IMR-90 (cell line): ENCODE measurements at regions not wholly inside any gene's neighbourhood (a gene's known extent, or its start where the extent isn't known, plus 50 kb on each side); places are given as distances from the start of the nearest gene placed in this dataset.

Experiments used
- ATAC-seq: fragments of 200-7000 bp; cut with Tn5 transposase; 2 replicates; pipeline ENCODE4 v1.9.1; 2020; ENCODE audit warnings: low read depth, mild to moderate bottlenecking, moderate library complexity
- BruUV-seq: library from RNA; stranded (reverse); fragments of 400-500 nt; replicated peaks from 2 replicates; lab custom pipeline; 2021; lab: Mats Ljungman, UMichigan
- CTCF ChIA-PET: fragments of 300-600 bp; formaldehyde crosslinking; extraction: SDS; loops from one replicate; lab custom pipeline; 2021; ENCODE audit warnings: antibody characterized with exemption; lab: Yijun Ruan, JAX
- POLR2A ChIA-PET: fragments of 300-600 bp; sonication (Branson Sonifier 250); formaldehyde crosslinking; loops from one replicate; lab custom pipeline; 2022; ENCODE audit warnings: antibody characterized with exemption; ENCODE audit not compliant: unreplicated experiment; lab: Charles Lee
- DNase-seq: peaks from one replicate; pipeline ENCODE4 v3.0.0; 2013
- H2AFZ ChIP-seq: replicated peaks from 2 replicates; pipeline ENCODE3; 2013; ENCODE audit warnings: low read length, mild to moderate bottlenecking; ENCODE audit not compliant: poor library complexity
- H2AK5ac ChIP-seq: 2 replicates; pipeline ENCODE4 v1.6.1; 2013; ENCODE audit warnings: low read depth, low read length, inconsistent platforms
- H2AK9ac ChIP-seq: replicated peaks from 2 replicates; pipeline ENCODE3; 2013; ENCODE audit warnings: mild to moderate bottlenecking, low read depth, low read length, moderate library complexity; ENCODE audit not compliant: poor library complexity
- H2BK120ac ChIP-seq: 2 replicates; pipeline ENCODE4 v1.6.1; 2013; ENCODE audit warnings: low read depth, low read length, inconsistent platforms
- H2BK15ac ChIP-seq: 3 replicates; pipeline ENCODE4 v1.6.1; 2013; ENCODE audit warnings: low read depth, low read length, inconsistent platforms
- H2BK20ac ChIP-seq: 2 replicates; pipeline ENCODE4 v1.6.1; 2013; ENCODE audit warnings: low read depth, mild to moderate bottlenecking, inconsistent platforms, low read length, moderate library complexity
- H2BK5ac ChIP-seq: 2 replicates; pipeline ENCODE4 v1.6.1; 2013; ENCODE audit warnings: mild to moderate bottlenecking, low read depth, low read length, inconsistent platforms; ENCODE audit not compliant: poor library complexity, severe bottlenecking
- H3K14ac ChIP-seq: replicated peaks from 2 replicates; pipeline ENCODE4 v1.6.1; 2013; ENCODE audit warnings: low read depth, low read length, inconsistent platforms
- H3K18ac ChIP-seq: 2 replicates; pipeline ENCODE4 v1.6.1; 2013; ENCODE audit warnings: low read depth, low read length, control low read depth
- H3K23ac ChIP-seq: 2 replicates; pipeline ENCODE4 v1.6.1; 2013; ENCODE audit warnings: low read depth, low read length, inconsistent platforms
- H3K27ac ChIP-seq: 2 replicates; pipeline ENCODE4 v1.5.1; 2013; ENCODE audit warnings: mild to moderate bottlenecking, control low read depth, low read length; ENCODE audit not compliant: insufficient read depth
- H3K27me3 ChIP-seq: 2 replicates; pipeline ENCODE4 v1.6.1; 2013; ENCODE audit warnings: low read length; ENCODE audit not compliant: control insufficient read depth, insufficient read depth
- H3K36me3 ChIP-seq: 2 replicates; pipeline ENCODE4 v1.6.1; 2013; ENCODE audit warnings: low read length, mixed read lengths; ENCODE audit not compliant: control insufficient read depth, insufficient read depth
- H3K4ac ChIP-seq: 2 replicates; pipeline ENCODE4 v1.6.1; 2013; ENCODE audit warnings: low read depth, low read length, inconsistent platforms
- H3K4me1 ChIP-seq: 2 replicates; pipeline ENCODE4 v1.6.1; 2013; ENCODE audit warnings: low read length, mixed read lengths; ENCODE audit not compliant: control insufficient read depth, insufficient read depth
- H3K4me2 ChIP-seq: 2 replicates; pipeline ENCODE4 v1.6.1; 2013; ENCODE audit warnings: low read depth, mild to moderate bottlenecking, control low read depth, low read length, moderate library complexity
- H3K4me3 ChIP-seq: 2 replicates; pipeline ENCODE4 v1.5.1; 2013; ENCODE audit warnings: low read depth, mild to moderate bottlenecking, control low read depth, low read length, moderate library complexity; ENCODE audit not compliant: insufficient read depth
- H3K56ac ChIP-seq: 2 replicates; pipeline ENCODE4 v1.6.1; 2013; ENCODE audit warnings: low read length, inconsistent platforms; ENCODE audit not compliant: insufficient read depth; ENCODE audit errors: extremely low read depth
- H3K79me1 ChIP-seq, 2 experiments: 2 replicates each; pipeline ENCODE4 v1.6.1; 2013; ENCODE audit warnings: low read length in 2 of 2, inconsistent platforms in 1 of 2, low read depth in 1 of 2
- H3K9ac ChIP-seq: 2 replicates; pipeline ENCODE4 v1.6.1; 2013; ENCODE audit warnings: low read depth, low read length, control low read depth
- H3K9me1 ChIP-seq: 2 replicates; pipeline ENCODE4 v1.6.1; 2013; ENCODE audit warnings: low read length, inconsistent platforms; ENCODE audit not compliant: insufficient read depth
- H3K9me3 ChIP-seq: 2 replicates; pipeline ENCODE4 v1.6.1; 2013; ENCODE audit warnings: low read length; ENCODE audit not compliant: control insufficient read depth, insufficient read depth
- H4K20me1 ChIP-seq: 2 replicates; pipeline ENCODE4 v1.6.1; 2013; ENCODE audit warnings: low read length, inconsistent platforms; ENCODE audit not compliant: insufficient read depth
- H4K5ac ChIP-seq: 2 replicates; pipeline ENCODE4 v1.6.1; 2013; ENCODE audit warnings: mild to moderate bottlenecking, low read depth, low read length, control low read depth
- H4K8ac ChIP-seq, 2 experiments: 2 replicates each; pipeline ENCODE4 v1.6.1; 2013; ENCODE audit warnings: low read depth in 2 of 2, low read length in 2 of 2, control low read depth in 1 of 2, inconsistent platforms in 1 of 2
- H4K91ac ChIP-seq: 2 replicates; pipeline ENCODE4 v1.6.1; 2013; ENCODE audit warnings: low read depth, low read length, inconsistent platforms; ENCODE audit not compliant: insufficient read depth
- BHLHE40 ChIP-seq: fragments of 150-350 bp; IDR thresholded peaks from 2 replicates; pipeline ENCODE4 v1.6.1; 2016; ENCODE audit warnings: mild to moderate bottlenecking, low read depth, low read length
- CEBPB ChIP-seq: IDR thresholded peaks from 2 replicates; pipeline ENCODE4 v1.6.1; 2012; ENCODE audit warnings: low read depth, low read length, improper control_type of control experiment
- CHD1 ChIP-seq: IDR thresholded peaks from 2 replicates; pipeline ENCODE4 v1.6.1; 2012; ENCODE audit warnings: low read depth, low read length, improper control_type of control experiment
- FOS ChIP-seq: fragments of 150-350 bp; IDR thresholded peaks from 2 replicates; pipeline ENCODE4 v1.6.1; 2016; ENCODE audit warnings: low read depth, low read length
- MAFK ChIP-seq: IDR thresholded peaks from 2 replicates; pipeline ENCODE4 v1.6.1; 2012; ENCODE audit warnings: low read depth, low read length, improper control_type of control experiment
- MAZ ChIP-seq: IDR thresholded peaks from 2 replicates; pipeline ENCODE4 v1.6.1; 2012; ENCODE audit warnings: low read depth, mild to moderate bottlenecking, low read length, improper control_type of control experiment, moderate library complexity, borderline replicate concordance
- MXI1 ChIP-seq: IDR thresholded peaks from 2 replicates; pipeline ENCODE4 v1.6.1; 2012; ENCODE audit warnings: low read depth, mild to moderate bottlenecking, low read length, moderate library complexity, borderline replicate concordance
- NFE2L2 ChIP-seq: fragments of 150-350 bp; IDR thresholded peaks from 2 replicates; pipeline ENCODE4 v1.6.1; 2016; ENCODE audit warnings: low read depth, mild to moderate bottlenecking, low read length
- POLR2A ChIP-seq: IDR thresholded peaks from 2 replicates; pipeline ENCODE4 v1.6.1; 2012; ENCODE audit warnings: mild to moderate bottlenecking, low read depth, low read length
- RAD21 ChIP-seq: IDR thresholded peaks from 2 replicates; pipeline ENCODE4 v1.6.1; 2012; ENCODE audit warnings: low read length, improper control_type of control experiment
- RCOR1 ChIP-seq: IDR thresholded peaks from 2 replicates; pipeline ENCODE4 v1.6.1; 2012; ENCODE audit warnings: mild to moderate bottlenecking, low read length, improper control_type of control experiment; ENCODE audit not compliant: insufficient replicate concordance
- RFX5 ChIP-seq: IDR thresholded peaks from 2 replicates; pipeline ENCODE4 v1.8.0; 2012; ENCODE audit warnings: low read depth, mild to moderate bottlenecking, low read length, moderate library complexity
- SMC3 ChIP-seq: fragments of 150-350 bp; IDR thresholded peaks from 2 replicates; pipeline ENCODE4 v1.6.1; 2016; ENCODE audit warnings: low read depth, mild to moderate bottlenecking, antibody characterized with exemption, low read length, moderate library complexity
- WGBS, 2 experiments: methylation state at CpG; one replicate each; pipeline versions ENCODE4 v1.1.5 to v1.1.7; 2013; ENCODE audit warnings: missing lambda C conversion rate in 2 of 2; ENCODE audit not compliant: insufficient read length in 1 of 2; ENCODE audit errors: extremely low coverage in 2 of 2; 5-methylcytosine and 5-hydroxymethylcytosine counted together
- dilution Hi-C: fragments of 300-500 bp; cut with HindIII; formaldehyde crosslinking; loops from one replicate; pipeline ENCODE4 v1.14.3; 2018; ENCODE audit warnings: low sequenced_read_pairs; ENCODE audit not compliant: unreplicated experiment
- in situ Hi-C: fragments of 300-500 bp; cut with MboI; formaldehyde crosslinking; loops from 3 replicates; pipeline ENCODE4 v1.14.3; 2019; ENCODE audit warnings: low sequenced_read_pairs, inconsistent platforms, mixed read lengths
- intact Hi-C: fragments of 100-400 bp; cut with micrococcal nuclease; formaldehyde crosslinking; loops from 2 replicates; pipeline ENCODE4 v1.10.0; 2022
- TF ChIP-seq, protein P1 (sequence below): fragments of 150-350 bp; IDR thresholded peaks from 2 replicates; pipeline ENCODE4 v1.6.1; 2017; ENCODE audit warnings: mild to moderate bottlenecking, antibody characterized with exemption, low read length, low read depth
- TF ChIP-seq, protein P2 (sequence below): conservative IDR thresholded peaks from 2 replicates; pipeline ENCODE4 v1.5.1; 2012; ENCODE audit warnings: mild to moderate bottlenecking, low read depth, low read length, improper control_type of control experiment
- TF ChIP-seq, protein P3 (sequence below): fragments of 150-350 bp; IDR thresholded peaks from 2 replicates; pipeline ENCODE4 v1.6.1; 2016; ENCODE audit warnings: low read depth, mild to moderate bottlenecking, low read length, moderate library complexity, borderline replicate concordance

DNA sequence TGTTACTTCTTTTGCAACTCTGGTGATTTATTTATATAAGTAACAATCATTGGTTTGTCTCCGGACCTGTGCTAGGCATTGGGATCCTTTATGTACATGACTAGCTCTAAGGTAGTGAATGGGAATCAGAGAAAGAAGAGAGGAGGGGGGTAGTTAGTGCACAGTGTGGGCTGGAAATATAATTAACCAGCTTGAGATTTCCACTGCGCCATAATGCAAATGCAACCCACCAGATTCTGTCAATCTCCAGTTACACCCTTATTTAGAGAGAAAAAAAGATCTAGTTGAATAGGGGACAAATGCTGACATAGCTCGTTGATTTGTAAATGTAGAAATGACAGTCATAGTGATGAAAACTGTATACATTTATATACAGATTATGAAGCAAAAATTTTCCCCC is 342.2 kb upstream of the SLC30A5 start:
- no peaks in the 10 kb centered on the region for H3K36me3 ChIP-seq
- H2BK5ac ChIP-seq = no peak overlapping the region
- TF ChIP-seq RFX5 (no peak), RAD21 (no peak), MAZ (no peak), CHD1 (no peak), BHLHE40 (no peak), CEBPB (no peak), NFE2L2 (no peak), MXI1 (no peak), FOS (no peak), RCOR1 (no peak), SMC3 (no peak), POLR2A (no peak), MAFK (no peak)
- TF ChIP-seq, protein P1, sequence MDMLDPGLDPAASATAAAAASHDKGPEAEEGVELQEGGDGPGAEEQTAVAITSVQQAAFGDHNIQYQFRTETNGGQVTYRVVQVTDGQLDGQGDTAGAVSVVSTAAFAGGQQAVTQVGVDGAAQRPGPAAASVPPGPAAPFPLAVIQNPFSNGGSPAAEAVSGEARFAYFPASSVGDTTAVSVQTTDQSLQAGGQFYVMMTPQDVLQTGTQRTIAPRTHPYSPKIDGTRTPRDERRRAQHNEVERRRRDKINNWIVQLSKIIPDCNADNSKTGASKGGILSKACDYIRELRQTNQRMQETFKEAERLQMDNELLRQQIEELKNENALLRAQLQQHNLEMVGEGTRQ = no peak
- TF ChIP-seq, protein P2, sequence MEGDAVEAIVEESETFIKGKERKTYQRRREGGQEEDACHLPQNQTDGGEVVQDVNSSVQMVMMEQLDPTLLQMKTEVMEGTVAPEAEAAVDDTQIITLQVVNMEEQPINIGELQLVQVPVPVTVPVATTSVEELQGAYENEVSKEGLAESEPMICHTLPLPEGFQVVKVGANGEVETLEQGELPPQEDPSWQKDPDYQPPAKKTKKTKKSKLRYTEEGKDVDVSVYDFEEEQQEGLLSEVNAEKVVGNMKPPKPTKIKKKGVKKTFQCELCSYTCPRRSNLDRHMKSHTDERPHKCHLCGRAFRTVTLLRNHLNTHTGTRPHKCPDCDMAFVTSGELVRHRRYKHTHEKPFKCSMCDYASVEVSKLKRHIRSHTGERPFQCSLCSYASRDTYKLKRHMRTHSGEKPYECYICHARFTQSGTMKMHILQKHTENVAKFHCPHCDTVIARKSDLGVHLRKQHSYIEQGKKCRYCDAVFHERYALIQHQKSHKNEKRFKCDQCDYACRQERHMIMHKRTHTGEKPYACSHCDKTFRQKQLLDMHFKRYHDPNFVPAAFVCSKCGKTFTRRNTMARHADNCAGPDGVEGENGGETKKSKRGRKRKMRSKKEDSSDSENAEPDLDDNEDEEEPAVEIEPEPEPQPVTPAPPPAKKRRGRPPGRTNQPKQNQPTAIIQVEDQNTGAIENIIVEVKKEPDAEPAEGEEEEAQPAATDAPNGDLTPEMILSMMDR = no peak
- TF ChIP-seq, protein P3, sequence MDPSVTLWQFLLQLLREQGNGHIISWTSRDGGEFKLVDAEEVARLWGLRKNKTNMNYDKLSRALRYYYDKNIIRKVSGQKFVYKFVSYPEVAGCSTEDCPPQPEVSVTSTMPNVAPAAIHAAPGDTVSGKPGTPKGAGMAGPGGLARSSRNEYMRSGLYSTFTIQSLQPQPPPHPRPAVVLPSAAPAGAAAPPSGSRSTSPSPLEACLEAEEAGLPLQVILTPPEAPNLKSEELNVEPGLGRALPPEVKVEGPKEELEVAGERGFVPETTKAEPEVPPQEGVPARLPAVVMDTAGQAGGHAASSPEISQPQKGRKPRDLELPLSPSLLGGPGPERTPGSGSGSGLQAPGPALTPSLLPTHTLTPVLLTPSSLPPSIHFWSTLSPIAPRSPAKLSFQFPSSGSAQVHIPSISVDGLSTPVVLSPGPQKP = no peak
- WGBS, 2 experiments = no CpG with 5 or more reads among the region's 3 CpGs
- H3K4me1 ChIP-seq = no peaks in the 10 kb centered on the region
- H3K4ac ChIP-seq = no peak overlapping the region
- DNase-seq (no peak), ATAC-seq (no peak)
- intact Hi-C loops = no loop called here
- POLR2A ChIA-PET = no interaction called here
- H3K79me1 ChIP-seq = no peaks in the 10 kb centered on the region
- H3K4me3 ChIP-seq = no peak overlapping the region
- no peak overlapping the region for H4K8ac ChIP-seq
- no peaks in the 10 kb centered on the region for H3K9me1 ChIP-seq
- H4K5ac ChIP-seq = no peak overlapping the region
- in situ Hi-C loops = no loop called here
- no TSS peak for BruUV-seq
- H3K56ac ChIP-seq = no peak overlapping the region
- no peak overlapping the region for H2AK5ac ChIP-seq
- no peaks in the 10 kb centered on the region; the same call in 1 of the 2 replicates for H3K27me3 ChIP-seq
- dilution Hi-C loops = no loop called here
- no peak overlapping the region for H3K4me2 ChIP-seq
- no peaks in the 10 kb centered on the region for H3K9me3 ChIP-seq
- H2AFZ ChIP-seq = no peak overlapping the region
- H3K14ac ChIP-seq = no peak overlapping the region
- no peak overlapping the region for H2BK15ac ChIP-seq
- H2AK9ac ChIP-seq = no peak overlapping the region
- H4K91ac ChIP-seq = no peak overlapping the region
- no peaks in the 10 kb centered on the region for H4K20me1 ChIP-seq
- H2BK120ac ChIP-seq = no peak overlapping the region
- CTCF ChIA-PET = interaction anchor here (1.1 kb wide), 1 partner anchor 37 kb away, joined by 3 read pairs; no protein-coding TSS in a partner anchor
- no peak overlapping the region for H3K23ac ChIP-seq
- H3K27ac ChIP-seq = no peak overlapping the region
- H2BK20ac ChIP-seq = no peak overlapping the region
- no peak overlapping the region for H3K9ac ChIP-seq
- H3K18ac ChIP-seq = no peak overlapping the region
